ENCODE measurements at regions not wholly inside any gene's neighbourhood (a gene's known extent, or its start where the extent isn't known, plus 50 kb on each side); places are given as distances from the start of the nearest gene placed in this dataset.

DNA sequence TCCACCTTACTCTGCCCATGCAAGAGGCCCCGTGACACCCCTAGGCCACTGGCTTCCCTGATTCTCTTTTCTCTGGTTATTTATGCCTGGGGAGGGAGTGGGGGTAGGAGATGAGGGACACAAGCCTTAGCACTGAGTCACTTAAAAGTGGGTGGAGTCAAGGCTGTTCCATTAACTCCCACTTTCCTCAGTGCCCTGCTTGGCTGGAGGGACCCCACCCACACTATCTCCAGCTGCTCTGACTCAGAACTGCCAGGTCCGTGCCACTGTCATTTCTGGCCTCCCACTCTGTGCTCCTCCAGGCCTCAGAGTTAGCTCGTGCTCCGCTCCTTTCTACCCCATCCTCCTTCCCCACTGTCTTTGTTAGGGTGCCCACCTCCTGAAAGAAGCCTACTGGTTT lies 113.4 kb upstream of the UQCRFS1 start:
- H3K27ac ChIP-seq (ENCODE audit: control insufficient read depth, insufficient read depth, low read length), result no peak overlapping the region
- no peaks in the 10 kb centered on the region for H3K9me1 ChIP-seq (ENCODE audit: control insufficient read depth, extremely low read depth, insufficient read depth, low read length)
- no peak for DNase-seq (ENCODE audit: low read depth, low spot score)
- no peaks in the 10 kb centered on the region for H4K20me1 ChIP-seq (ENCODE audit: control insufficient read depth, extremely low read depth, insufficient read depth, low read length)
- no peak overlapping the region for H3K4me2 ChIP-seq (ENCODE audit: control insufficient read depth, extremely low read depth, insufficient read depth, low read depth, low read length)
- H3K27me3 ChIP-seq (ENCODE audit: control insufficient read depth, extremely low read depth, insufficient read depth, low read length), result no peaks in the 10 kb centered on the region
- no peaks in the 10 kb centered on the region for H3K36me3 ChIP-seq (ENCODE audit: control insufficient read depth in 2 of 2, extremely low read depth in 1 of 2, insufficient read depth in 2 of 2, low read length in 2 of 2)
- TF ChIP-seq EZH2 (IDR thresholded peaks at IDR 0.05; ENCODE audit: low read length) (no peak), CTCF (optimal IDR thresholded peaks at IDR 0.05 in 1 of 3, IDR thresholded peaks at IDR 0.05 in 1 of 3, conservative IDR thresholded peaks at IDR 0.05 in 1 of 3; ENCODE audit: extremely low read depth in 1 of 3, insufficient read depth in 2 of 3, low read length in 3 of 3) (no peak)
- no peaks in the 10 kb centered on the region for H3K79me2 ChIP-seq (ENCODE audit: control insufficient read depth, insufficient read depth, low read length)
- H3K4me3 ChIP-seq (ENCODE audit: control insufficient read depth in 2 of 3, extremely low read depth in 1 of 3, insufficient read depth in 2 of 3, low read depth in 1 of 3, low read length in 3 of 3), result no peak overlapping the region
- peaks cover 19% of the 10 kb centered on the region for H3K9me3 ChIP-seq (ENCODE audit: control insufficient read depth, low read depth, low read length)
- H3K4me1 ChIP-seq (ENCODE audit: control insufficient read depth, extremely low read depth, insufficient read depth, low read length), result no peaks in the 10 kb centered on the region
- H3K9ac ChIP-seq (ENCODE audit: control insufficient read depth, extremely low read depth, insufficient read depth, low read length), result no peak overlapping the region
- FAIRE-seq, result no peak
- H2AFZ ChIP-seq (ENCODE audit: control insufficient read depth, low read length), result no peak overlapping the region
- dilution Hi-C loops (cut with MboI; ENCODE audit: extremely low pct_ligation_motif_present, low sequenced_read_pairs), result no loop called here

DNA sequence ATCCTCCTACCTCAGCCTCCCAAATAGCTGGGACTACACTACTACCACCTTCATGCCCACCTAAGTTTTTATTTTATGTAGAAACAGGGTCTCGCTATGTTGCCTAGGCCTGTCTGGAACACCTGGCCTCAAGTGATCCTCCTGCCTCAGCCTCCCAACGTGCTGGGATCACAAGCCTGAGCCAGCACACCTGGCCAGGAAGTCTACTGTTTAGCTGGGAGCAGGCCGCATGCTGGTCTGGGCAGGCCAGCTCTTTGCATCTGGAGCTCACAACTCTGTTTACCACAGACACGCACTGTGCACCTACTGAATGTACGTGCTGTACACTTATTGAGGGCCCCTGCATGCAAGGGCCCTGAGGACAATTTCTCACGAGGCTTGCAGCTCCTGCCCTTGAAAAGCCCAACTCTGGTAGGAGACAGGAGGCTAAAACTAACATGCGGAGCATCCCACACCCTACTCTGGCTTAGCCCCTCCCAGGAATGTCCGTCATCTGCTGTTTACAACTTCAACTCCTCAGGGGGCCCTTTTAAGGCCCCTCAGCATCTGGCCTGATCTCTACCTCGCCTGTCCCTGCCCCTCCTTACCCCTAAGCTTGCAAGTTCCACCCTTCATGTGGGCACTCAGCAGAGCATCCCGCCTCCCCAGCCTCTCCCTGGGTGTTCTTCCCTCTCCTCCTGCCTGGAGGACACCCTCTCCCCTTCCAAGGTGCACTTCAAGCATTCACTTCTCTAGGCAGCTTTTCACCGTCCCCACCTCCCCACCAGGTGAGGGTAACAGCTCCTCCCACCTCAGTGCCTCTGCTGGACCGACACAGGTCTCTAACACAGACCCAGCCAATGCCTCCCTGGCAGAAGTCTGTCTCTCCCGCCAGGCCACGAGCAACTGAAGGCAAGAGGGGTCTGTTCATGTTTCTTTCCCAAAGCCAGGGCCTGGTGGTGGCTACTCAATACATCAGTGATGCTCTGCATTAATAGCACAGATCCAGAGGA lies 114.2 kb upstream of the UQCRFS1 start:
- no peak overlapping the region for H3K27ac ChIP-seq (ENCODE audit: control insufficient read depth, insufficient read depth, low read length)
- no peaks in the 10 kb centered on the region for H3K4me1 ChIP-seq (ENCODE audit: control insufficient read depth, extremely low read depth, insufficient read depth, low read length)
- H3K9me3 ChIP-seq (ENCODE audit: control insufficient read depth, low read depth, low read length), result peaks cover 19% of the 10 kb centered on the region
- no peaks in the 10 kb centered on the region for H3K27me3 ChIP-seq (ENCODE audit: control insufficient read depth, extremely low read depth, insufficient read depth, low read length)
- no peaks in the 10 kb centered on the region for H3K79me2 ChIP-seq (ENCODE audit: control insufficient read depth, insufficient read depth, low read length)
- no peak overlapping the region for H3K9ac ChIP-seq (ENCODE audit: control insufficient read depth, extremely low read depth, insufficient read depth, low read length)
- H3K36me3 ChIP-seq (ENCODE audit: control insufficient read depth in 2 of 2, extremely low read depth in 1 of 2, insufficient read depth in 2 of 2, low read length in 2 of 2), result no peaks in the 10 kb centered on the region
- dilution Hi-C loops (cut with MboI; ENCODE audit: extremely low pct_ligation_motif_present, low sequenced_read_pairs), result no loop called here
- FAIRE-seq (no peak), DNase-seq (ENCODE audit: low read depth, low spot score) (no peak)
- TF ChIP-seq EZH2 (IDR thresholded peaks at IDR 0.05; ENCODE audit: low read length) (no peak), CTCF (optimal IDR thresholded peaks at IDR 0.05 in 1 of 3, IDR thresholded peaks at IDR 0.05 in 1 of 3, conservative IDR thresholded peaks at IDR 0.05 in 1 of 3; ENCODE audit: extremely low read depth in 1 of 3, insufficient read depth in 2 of 3, low read length in 3 of 3) (no peak)
- no peak overlapping the region for H2AFZ ChIP-seq (ENCODE audit: control insufficient read depth, low read length)
- no peak overlapping the region for H3K4me2 ChIP-seq (ENCODE audit: control insufficient read depth, extremely low read depth, insufficient read depth, low read depth, low read length)
- no peaks in the 10 kb centered on the region for H4K20me1 ChIP-seq (ENCODE audit: control insufficient read depth, extremely low read depth, insufficient read depth, low read length)
- no peak overlapping the region for H3K4me3 ChIP-seq (ENCODE audit: control insufficient read depth in 2 of 3, extremely low read depth in 1 of 3, insufficient read depth in 2 of 3, low read depth in 1 of 3, low read length in 3 of 3)
- no peaks in the 10 kb centered on the region for H3K9me1 ChIP-seq (ENCODE audit: control insufficient read depth, extremely low read depth, insufficient read depth, low read length)

All from keratinocyte (primary cell).